ENCODE measurements at regions not wholly inside any gene's neighbourhood (a gene's known extent, or its start where the extent isn't known, plus 50 kb on each side); places are given as distances from the start of the nearest gene placed in this dataset.

GRCh38 chr16:55380485-55380884 is 56.5 kb downstream of the IRX6 start:
- DNase-seq: no peak

- DNase-seq: no peak
These were observed 60.6 kb downstream of the IRX6 start for GRCh38 chr16:55384288-55385247.

DNA sequence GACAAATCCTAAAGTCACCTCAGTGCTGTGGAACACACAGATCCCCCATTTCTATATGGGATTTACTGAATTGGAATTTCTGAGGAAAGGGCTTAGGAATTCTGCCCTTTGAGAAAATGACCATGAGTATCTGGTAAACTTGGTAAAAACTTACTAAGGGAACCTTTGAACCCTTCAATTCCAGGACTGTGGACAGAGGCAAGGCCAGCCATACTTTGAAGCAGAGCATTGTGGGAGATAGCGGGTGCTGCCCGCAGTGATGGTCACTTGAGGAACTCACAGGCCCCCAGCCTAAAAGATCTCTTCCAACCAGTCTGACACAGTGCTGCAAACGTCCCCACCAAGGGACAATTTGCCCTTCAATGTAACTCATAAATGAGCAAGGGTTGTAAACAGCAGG is 61.4 kb downstream of the IRX6 start:
- DNase-seq: no peak

GRCh38 chr16:55386534-55387296 is 62.7 kb downstream of the IRX6 start:
- DNase-seq: no peak

DNA sequence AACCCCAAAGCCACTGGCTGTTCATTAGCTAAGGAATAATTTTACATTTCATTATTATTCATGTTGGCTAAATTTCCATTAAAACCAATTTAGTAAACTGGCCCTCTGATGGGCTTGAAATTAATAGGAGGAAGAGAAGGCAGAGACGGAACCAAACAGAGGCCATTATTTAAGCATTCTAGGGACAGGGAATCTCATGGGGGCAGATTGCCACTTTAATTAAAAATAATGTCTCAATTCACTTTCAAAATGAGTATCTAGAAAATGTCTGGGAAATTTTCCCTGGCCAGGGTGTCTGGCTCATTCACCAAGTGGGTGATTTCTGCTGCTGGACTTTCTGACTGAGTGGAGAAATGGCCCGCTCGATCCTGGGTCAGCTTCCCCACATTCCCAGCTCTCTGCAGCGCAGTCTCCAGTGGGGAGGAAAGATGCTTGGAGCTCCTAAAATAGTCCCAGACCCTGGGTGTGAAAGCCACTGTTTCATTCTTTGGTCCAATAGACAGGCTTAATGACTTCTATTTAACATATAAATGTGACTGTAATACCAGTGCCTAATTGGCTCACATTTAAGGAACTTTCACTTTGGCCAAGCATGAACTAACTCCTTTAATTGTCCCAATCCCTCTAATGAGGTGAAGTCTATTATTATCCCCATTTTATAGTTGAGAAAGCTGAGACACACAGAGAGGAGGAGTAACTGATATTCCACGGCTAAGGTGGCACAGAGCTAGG is 64.3 kb downstream of the IRX6 start:
- DNase-seq: no peak

- no peak for DNase-seq
These were observed 65.5 kb downstream of the IRX6 start for GRCh38 chr16:55389426-55390073.

DNA sequence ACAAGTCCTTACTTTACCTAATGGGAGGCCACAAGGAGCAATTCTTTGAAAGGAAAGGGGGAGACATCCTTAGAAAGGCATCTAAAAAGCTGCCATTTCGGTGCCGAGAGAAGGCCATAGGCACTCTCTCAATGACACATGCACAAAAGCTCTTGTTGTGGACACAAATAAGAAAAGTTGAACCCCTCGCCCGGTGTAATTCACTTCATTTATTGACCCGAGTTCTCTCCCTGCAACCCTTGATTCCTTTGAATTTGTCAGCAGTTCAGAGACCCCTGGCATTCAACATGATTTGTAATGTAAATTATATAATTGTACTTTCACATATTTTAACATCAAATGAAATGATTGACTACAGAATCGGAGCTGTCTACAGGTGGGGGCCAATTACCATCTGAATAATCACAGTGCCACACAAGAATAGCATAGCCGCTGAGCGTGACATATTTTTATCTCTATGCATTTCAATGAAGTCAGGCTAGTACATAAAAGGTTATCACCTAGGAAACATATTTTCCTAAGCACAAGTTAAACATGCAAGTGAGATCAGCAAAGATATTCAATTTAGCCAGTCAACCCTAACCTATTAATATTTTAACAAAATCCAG is 66.7 kb downstream of the IRX6 start:
- no peak for DNase-seq

- no peak for DNase-seq
These were observed 67.9 kb downstream of the IRX6 start for GRCh38 chr16:55391760-55392375.

DNA sequence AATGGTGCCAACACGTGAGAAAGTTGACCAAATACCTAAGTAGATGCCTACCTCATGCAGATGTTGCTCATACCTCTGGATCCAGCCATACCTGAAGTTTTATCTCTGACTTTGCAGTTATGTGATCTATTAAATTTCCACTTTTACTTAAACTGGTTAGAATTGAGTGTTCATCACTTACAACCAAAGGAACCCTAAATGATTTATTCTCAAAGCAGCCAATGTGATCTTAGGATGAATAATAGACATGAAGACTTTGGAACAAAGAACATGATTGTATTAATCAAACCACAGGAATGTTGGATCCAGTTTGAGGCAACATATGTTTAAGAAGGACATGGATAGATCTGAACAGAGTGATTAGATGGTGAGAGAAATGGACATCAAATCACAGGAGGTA is 68.7 kb downstream of the IRX6 start:
- DNase-seq: no peak

DNA sequence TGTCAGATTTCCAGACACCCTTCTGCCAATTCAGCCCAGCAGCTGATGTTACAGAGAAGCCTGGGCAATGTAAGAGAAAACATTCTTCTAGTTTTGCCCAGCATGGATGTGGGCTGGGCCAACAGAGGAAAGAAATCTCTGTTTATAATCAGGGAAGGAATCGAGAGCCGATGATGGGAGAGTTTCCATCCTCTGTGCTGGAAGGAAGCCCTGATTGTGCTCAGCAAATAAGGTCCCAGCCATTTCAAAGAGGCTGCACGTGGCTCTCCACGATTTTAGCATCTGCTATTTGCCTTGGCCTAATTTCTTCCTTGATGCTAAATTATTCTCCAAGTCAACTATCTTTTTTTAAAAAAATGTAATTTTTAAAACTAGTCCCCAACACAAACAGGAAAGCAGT is 70.0 kb downstream of the IRX6 start:
- no peak for DNase-seq

DNA sequence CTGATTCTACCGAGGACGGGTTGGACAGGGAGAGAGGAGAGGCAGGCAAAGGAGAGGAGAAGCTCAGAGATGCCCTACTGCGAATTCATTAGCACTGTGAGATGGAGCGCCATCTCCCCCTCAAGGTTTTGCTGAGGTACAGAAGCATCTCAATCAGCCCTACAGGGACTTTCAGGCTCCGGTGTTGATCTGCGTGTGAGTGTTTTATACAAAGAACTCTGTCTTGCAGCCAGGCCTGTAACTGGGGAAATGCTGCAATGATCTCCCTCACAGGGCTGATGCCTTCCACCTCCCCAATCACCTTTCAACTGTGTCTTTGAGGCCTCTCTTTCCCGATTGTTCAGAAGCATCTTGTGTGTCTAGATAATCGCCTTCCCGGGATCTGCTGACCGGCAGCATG is 74.8 kb downstream of the IRX6 start:
- no peak for DNase-seq

DNA sequence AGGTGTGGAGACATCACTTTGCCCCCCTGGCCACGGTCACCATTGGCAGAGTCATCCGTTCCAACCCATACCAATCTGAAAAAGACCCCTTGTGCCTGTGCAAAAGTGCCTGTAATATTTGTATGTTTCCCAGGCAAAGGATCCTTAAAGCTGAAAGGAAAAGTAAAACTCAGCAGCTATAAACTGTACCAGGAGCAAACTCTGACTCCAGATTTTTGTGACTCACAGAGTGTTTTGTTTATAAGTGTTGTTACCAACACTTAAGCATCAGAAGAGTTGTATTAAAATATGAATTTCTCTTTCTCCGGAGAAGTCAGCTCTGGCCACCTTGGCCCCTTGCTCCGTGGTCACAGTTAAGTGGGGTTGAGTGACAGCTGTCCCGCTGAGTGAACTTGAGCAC is 75.9 kb downstream of the IRX6 start:
- no peak for DNase-seq

GRCh38 chr16:55401046-55401445 is 77.0 kb downstream of the IRX6 start:
- peak in 1 of 2 experiments; percentile 5 for DNase-seq

DNA sequence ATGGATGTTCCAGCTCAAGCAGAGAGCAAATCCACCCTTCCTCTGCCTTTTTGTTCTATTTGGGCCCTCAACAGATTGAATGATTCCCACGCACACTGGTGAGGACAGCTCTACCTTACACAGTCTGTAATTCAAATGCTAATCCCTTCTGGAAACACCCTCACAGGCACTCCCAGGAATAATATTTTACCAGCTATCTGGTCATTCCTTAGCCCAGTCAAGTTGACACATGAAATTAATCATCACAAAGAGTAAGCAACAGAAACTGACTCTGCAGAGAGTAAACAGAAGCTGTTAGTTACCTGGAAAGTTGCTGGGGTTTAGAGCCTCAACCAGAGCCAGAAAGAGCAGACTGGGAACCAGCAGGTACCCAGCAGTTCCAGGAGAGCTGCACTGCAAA is 75.5 kb upstream of the MMP2 start:
- DNase-seq: no peak

DNA sequence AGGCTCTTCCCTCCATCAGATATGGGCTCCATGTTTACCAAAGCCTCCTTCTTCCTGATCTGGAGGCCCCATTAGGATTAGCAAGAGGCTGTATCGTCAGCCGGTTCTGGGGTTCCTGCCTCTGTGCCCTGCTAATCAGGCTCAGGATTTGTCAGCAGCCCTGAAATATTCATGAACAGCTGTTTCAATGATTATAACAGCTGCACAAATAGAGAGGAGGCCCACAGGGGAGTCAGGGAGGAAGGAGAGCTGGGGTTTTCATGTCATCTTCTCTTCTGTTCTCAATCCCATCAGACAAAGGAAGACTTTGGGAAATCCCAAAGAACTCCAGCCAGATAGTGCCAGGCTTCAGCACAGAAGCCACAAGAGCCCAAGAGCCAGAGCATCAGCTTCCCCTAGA is 72.3 kb upstream of the MMP2 start:
- no peak for DNase-seq

GRCh38 chr16:55408661-55409060 is 70.3 kb upstream of the MMP2 start:
- no peak for DNase-seq

- no peak for DNase-seq
These were observed 67.8 kb upstream of the MMP2 start for GRCh38 chr16:55411231-55411630.

DNA sequence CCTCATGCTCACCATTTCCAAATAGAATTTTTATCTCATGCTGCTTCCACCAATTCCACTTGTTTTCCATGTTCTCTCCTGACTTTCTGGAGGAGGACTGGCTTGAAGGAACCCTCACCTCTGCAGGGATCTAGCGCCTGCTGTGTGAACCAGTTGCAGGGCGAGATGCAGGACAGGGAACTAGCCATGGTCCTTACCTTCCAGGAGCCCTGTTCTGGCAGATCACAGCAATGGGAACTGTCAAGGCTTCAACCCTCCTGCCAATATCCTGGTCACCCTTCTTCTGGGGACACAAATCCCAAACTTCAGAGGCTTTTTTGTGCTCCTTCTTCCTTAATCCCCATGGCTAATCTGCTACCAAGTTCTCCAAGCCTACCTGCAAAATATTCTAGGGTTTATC is 60.4 kb upstream of the MMP2 start:
- DNase-seq: no peak

- DNase-seq: no peak
These were observed 57.8 kb upstream of the MMP2 start for GRCh38 chr16:55421226-55421625.

GRCh38 chr16:55426865-55427484 is 52.0 kb upstream of the MMP2 start:
- no peak for DNase-seq
